HEK293 (cell line): ENCODE measurements at regions not wholly inside any gene's neighbourhood (a gene's known extent, or its start where the extent isn't known, plus 50 kb on each side); places are given as distances from the start of the nearest gene placed in this dataset.

Experiments
- CTCF ChIA-PET: fragments of 350-600 bp; formaldehyde crosslinking; extraction: SDS; loops from one replicate; lab custom pipeline; 2021; ENCODE audit warnings: antibody characterized with exemption; lab: Yijun Ruan, JAX
- POLR2A ChIA-PET: fragments of 300-600 bp; formaldehyde crosslinking; extraction: SDS; loops from one replicate; lab custom pipeline; 2020; ENCODE audit warnings: antibody characterized with exemption, inconsistent platforms; lab: Yijun Ruan, JAX
- H3K27ac ChIP-seq: fragments of 200-500 bp; sonication (Bioruptor generic); 2 replicates; pipeline ENCODE4 v1.5.1; 2014; ENCODE audit warnings: low read depth, low read length, control low read depth, inconsistent platforms; ENCODE audit errors: extremely low read depth
- H3K36me3 ChIP-seq, 2 experiments: fragments of 200-500 bp in 1 of 2; sonication (Bioruptor generic) in 1 of 2; 1 replicate in 1 of 2; 2 replicates in 1 of 2; pipeline ENCODE4 v1.5.1; 2014 to 2017; ENCODE audit warnings: inconsistent platforms in 2 of 2, low read length in 2 of 2; ENCODE audit not compliant: control insufficient read depth in 2 of 2, insufficient read depth in 1 of 2
- H3K4me1 ChIP-seq: fragments of 200-500 bp; sonication (Bioruptor generic); 2 replicates; pipeline ENCODE4 v1.5.1; 2014; ENCODE audit warnings: mild to moderate bottlenecking, low read length, inconsistent platforms; ENCODE audit not compliant: control insufficient read depth, insufficient read depth
- H3K4me3 ChIP-seq: 2 replicates; pipeline ENCODE4 v1.5.1; 2011; ENCODE audit warnings: low read depth, mild to moderate bottlenecking, control low read depth, low read length, moderate library complexity
- H3K9me3 ChIP-seq: fragments of 200-500 bp; sonication (Bioruptor generic); 2 replicates; pipeline ENCODE4 v1.5.1; 2014; ENCODE audit warnings: low read depth, low read length, inconsistent platforms; ENCODE audit not compliant: control insufficient read depth, insufficient read depth
- INSM2 ChIP-seq: fragments of 450-650 bp; formaldehyde crosslinking; IDR thresholded peaks from 2 replicates; pipeline ENCODE4 v1.5.1; 2016; ENCODE audit warnings: missing biosample characterization, missing genetic modification characterization
- KLF16 ChIP-seq: fragments of 450-650 bp; formaldehyde crosslinking; IDR thresholded peaks from 2 replicates; pipeline ENCODE4 v1.5.1; 2017; ENCODE audit warnings: missing biosample characterization, missing genetic modification characterization
- OSR2 ChIP-seq: fragments of 450-650 bp; formaldehyde crosslinking; IDR thresholded peaks from 2 replicates; pipeline ENCODE4 v1.5.1; 2016; ENCODE audit warnings: missing biosample characterization, missing genetic modification characterization
- PRDM1 ChIP-seq: fragments of 450-650 bp; formaldehyde crosslinking; IDR thresholded peaks from 2 replicates; pipeline ENCODE4; 2016; ENCODE audit warnings: missing biosample characterization, missing genetic modification characterization
- YY1 ChIP-seq: fragments of 450-650 bp; formaldehyde crosslinking; IDR thresholded peaks from 2 replicates; pipeline ENCODE4 v1.5.1; 2018; ENCODE audit warnings: missing biosample characterization, missing genetic modification characterization
- ZFP41 ChIP-seq: fragments of 450-650 bp; formaldehyde crosslinking; IDR thresholded peaks from 2 replicates; pipeline ENCODE4 v1.5.1; 2016; ENCODE audit warnings: missing biosample characterization, missing genetic modification characterization, borderline replicate concordance
- ZNF121 ChIP-seq: fragments of 450-650 bp; formaldehyde crosslinking; IDR thresholded peaks from 2 replicates; pipeline ENCODE4 v1.5.1; 2016; ENCODE audit warnings: missing biosample characterization, missing genetic modification characterization
- ZNF132 ChIP-seq: fragments of 450-650 bp; formaldehyde crosslinking; IDR thresholded peaks from 2 replicates; pipeline ENCODE4 v1.5.1; 2017; ENCODE audit warnings: missing biosample characterization, missing genetic modification characterization, borderline replicate concordance
- ZNF155 ChIP-seq: fragments of 450-650 bp; formaldehyde crosslinking; IDR thresholded peaks from 2 replicates; pipeline ENCODE4 v1.5.1; 2016; ENCODE audit warnings: missing biosample characterization, missing genetic modification characterization
- ZNF324 ChIP-seq: fragments of 450-650 bp; formaldehyde crosslinking; IDR thresholded peaks from 2 replicates; pipeline ENCODE4 v1.5.1; 2016; ENCODE audit warnings: missing biosample characterization, missing genetic modification characterization
- ZNF423 ChIP-seq: fragments of 450-650 bp; formaldehyde crosslinking; IDR thresholded peaks from 2 replicates; pipeline ENCODE4 v1.5.1; 2016; ENCODE audit warnings: missing biosample characterization, missing genetic modification characterization
- ZNF426 ChIP-seq: fragments of 450-650 bp; formaldehyde crosslinking; IDR thresholded peaks from 2 replicates; pipeline ENCODE4 v1.5.1; 2017; ENCODE audit warnings: missing biosample characterization, missing genetic modification characterization, mild to moderate bottlenecking, inconsistent platforms, moderate library complexity
- ZNF514 ChIP-seq: fragments of 450-650 bp; formaldehyde crosslinking; IDR thresholded peaks from 2 replicates; pipeline ENCODE4 v1.5.1; 2016; ENCODE audit warnings: missing biosample characterization, missing genetic modification characterization
- ZNF580 ChIP-seq: fragments of 450-650 bp; formaldehyde crosslinking; IDR thresholded peaks from 2 replicates; pipeline ENCODE4 v1.5.1; 2016; ENCODE audit warnings: missing biosample characterization, missing genetic modification characterization
- ZNF596 ChIP-seq: fragments of 450-650 bp; IDR thresholded peaks from 2 replicates; pipeline ENCODE4 v1.5.0; 2018; ENCODE audit warnings: missing biosample characterization, mild to moderate bottlenecking, missing genetic modification characterization, moderate library complexity
- ZNF600 ChIP-seq: fragments of 450-650 bp; formaldehyde crosslinking; IDR thresholded peaks from 2 replicates; pipeline ENCODE4 v1.5.1; 2016; ENCODE audit warnings: missing biosample characterization, missing genetic modification characterization
- ZNF621 ChIP-seq: fragments of 450-650 bp; formaldehyde crosslinking; IDR thresholded peaks from 2 replicates; pipeline ENCODE4 v1.5.1; 2017; ENCODE audit warnings: missing biosample characterization, missing genetic modification characterization
- ZNF664 ChIP-seq: fragments of 450-650 bp; formaldehyde crosslinking; IDR thresholded peaks from 2 replicates; pipeline ENCODE4 v1.5.1; 2016; ENCODE audit warnings: missing biosample characterization, missing genetic modification characterization
- ZNF830 ChIP-seq: fragments of 450-650 bp; IDR thresholded peaks from 2 replicates; pipeline ENCODE4 v1.5.0; 2018; ENCODE audit warnings: missing biosample characterization, missing genetic modification characterization, low read depth, mild to moderate bottlenecking, moderate library complexity
- ZXDB ChIP-seq: fragments of 450-650 bp; formaldehyde crosslinking; IDR thresholded peaks from 2 replicates; pipeline ENCODE4 v1.5.1; 2016; ENCODE audit warnings: missing biosample characterization, missing genetic modification characterization
- TF ChIP-seq, protein P1 (sequence below): fragments of 450-650 bp; formaldehyde crosslinking; IDR thresholded peaks from 2 replicates; pipeline ENCODE4 v1.5.1; 2016; ENCODE audit warnings: missing biosample characterization, missing genetic modification characterization
- TF ChIP-seq, protein P2 (sequence below): fragments of 450-650 bp; formaldehyde crosslinking; IDR thresholded peaks from 2 replicates; pipeline ENCODE4 v1.5.1; 2016; ENCODE audit warnings: missing biosample characterization, missing genetic modification characterization, low read depth

GRCh38 chr4:19300213-19300612 is 951.5 kb upstream of the SLIT2 start:
- no peak for TF ChIP-seq ZNF580 (tag by site-specific recombination)
- TF ChIP-seq, all 188 proteins: peak for 0
- Histone ChIP-seq H3K4me1 (no peaks in the 10 kb centered on the region), H3K36me3 (no peaks in the 10 kb centered on the region), H3K27ac (no peak overlapping the region), H3K4me3 (no peak overlapping the region), H3K9me3 (no peaks in the 10 kb centered on the region)
- ChIA-PET POLR2A (no interaction called here), CTCF (no interaction called here)

- Histone ChIP-seq H3K9me3 (no peaks in the 10 kb centered on the region), H3K4me1 (no peaks in the 10 kb centered on the region), H3K36me3 (no peaks in the 10 kb centered on the region), H3K27ac (no peak overlapping the region), H3K4me3 (no peak overlapping the region)
- POLR2A ChIA-PET, result no interaction called here
- CTCF ChIA-PET, result no interaction called here
- TF ChIP-seq ZNF664 (tag by site-specific recombination) (no peak), ZNF423 (no peak), ZNF324 (no peak), YY1 (tag by site-specific recombination) (no peak), ZNF830 (tag by site-specific recombination) (no peak), ZXDB (tag by site-specific recombination) (no peak), ZNF121 (tag by site-specific recombination) (no peak), ZNF426 (tag by site-specific recombination) (no peak), INSM2 (tag by site-specific recombination) (no peak), ZNF155 (tag by site-specific recombination) (no peak), ZNF596 (tag by site-specific recombination) (no peak), ZFP41 (tag by site-specific recombination) (no peak), ZNF621 (tag by site-specific recombination) (no peak), ZNF600 (tag by site-specific recombination) (no peak), ZNF514 (tag by site-specific recombination) (no peak)
- TF ChIP-seq, protein P1, sequence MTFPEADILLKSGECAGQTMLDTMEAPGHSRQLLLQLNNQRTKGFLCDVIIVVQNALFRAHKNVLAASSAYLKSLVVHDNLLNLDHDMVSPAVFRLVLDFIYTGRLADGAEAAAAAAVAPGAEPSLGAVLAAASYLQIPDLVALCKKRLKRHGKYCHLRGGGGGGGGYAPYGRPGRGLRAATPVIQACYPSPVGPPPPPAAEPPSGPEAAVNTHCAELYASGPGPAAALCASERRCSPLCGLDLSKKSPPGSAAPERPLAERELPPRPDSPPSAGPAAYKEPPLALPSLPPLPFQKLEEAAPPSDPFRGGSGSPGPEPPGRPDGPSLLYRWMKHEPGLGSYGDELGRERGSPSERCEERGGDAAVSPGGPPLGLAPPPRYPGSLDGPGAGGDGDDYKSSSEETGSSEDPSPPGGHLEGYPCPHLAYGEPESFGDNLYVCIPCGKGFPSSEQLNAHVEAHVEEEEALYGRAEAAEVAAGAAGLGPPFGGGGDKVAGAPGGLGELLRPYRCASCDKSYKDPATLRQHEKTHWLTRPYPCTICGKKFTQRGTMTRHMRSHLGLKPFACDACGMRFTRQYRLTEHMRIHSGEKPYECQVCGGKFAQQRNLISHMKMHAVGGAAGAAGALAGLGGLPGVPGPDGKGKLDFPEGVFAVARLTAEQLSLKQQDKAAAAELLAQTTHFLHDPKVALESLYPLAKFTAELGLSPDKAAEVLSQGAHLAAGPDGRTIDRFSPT (tag by site-specific recombination), result no peak
These were observed 952.7 kb upstream of the SLIT2 start for GRCh38 chr4:19298998-19299397.

- POLR2A ChIA-PET, result no interaction called here
- Histone ChIP-seq H3K4me3 (no peak overlapping the region), H3K36me3 (no peaks in the 10 kb centered on the region), H3K9me3 (no peaks in the 10 kb centered on the region), H3K4me1 (no peaks in the 10 kb centered on the region), H3K27ac (no peak overlapping the region)
- CTCF ChIA-PET, result no interaction called here
- no peak for TF ChIP-seq PRDM1
- no peak for TF ChIP-seq INSM2 (tag by site-specific recombination)
- TF ChIP-seq KLF16, result no peak
- TF ChIP-seq OSR2 (tag by site-specific recombination), result no peak
- TF ChIP-seq ZNF132 (tag by site-specific recombination), result no peak
- TF ChIP-seq, protein P2, sequence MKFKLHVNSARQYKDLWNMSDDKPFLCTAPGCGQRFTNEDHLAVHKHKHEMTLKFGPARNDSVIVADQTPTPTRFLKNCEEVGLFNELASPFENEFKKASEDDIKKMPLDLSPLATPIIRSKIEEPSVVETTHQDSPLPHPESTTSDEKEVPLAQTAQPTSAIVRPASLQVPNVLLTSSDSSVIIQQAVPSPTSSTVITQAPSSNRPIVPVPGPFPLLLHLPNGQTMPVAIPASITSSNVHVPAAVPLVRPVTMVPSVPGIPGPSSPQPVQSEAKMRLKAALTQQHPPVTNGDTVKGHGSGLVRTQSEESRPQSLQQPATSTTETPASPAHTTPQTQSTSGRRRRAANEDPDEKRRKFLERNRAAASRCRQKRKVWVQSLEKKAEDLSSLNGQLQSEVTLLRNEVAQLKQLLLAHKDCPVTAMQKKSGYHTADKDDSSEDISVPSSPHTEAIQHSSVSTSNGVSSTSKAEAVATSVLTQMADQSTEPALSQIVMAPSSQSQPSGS (tag by site-specific recombination), result no peak
These were observed 957.9 kb upstream of the SLIT2 start for GRCh38 chr4:19293781-19294180.
